SU-DHL-6 (cell line): ENCODE measurements at regions not wholly inside any gene's neighbourhood (a gene's known extent, or its start where the extent isn't known, plus 50 kb on each side); places are given as distances from the start of the nearest gene placed in this dataset.

Experiments
- H2AFZ ChIP-seq: fragments of 200-600 bp; sonication (generic); 2 replicates; pipeline ENCODE4 v1.6.1; 2014; ENCODE audit warnings: low read depth, mild to moderate bottlenecking, moderate library complexity, mixed read lengths, antibody characterized with exemption, low read length; ENCODE audit not compliant: severe bottlenecking
- H3F3A ChIP-seq: fragments of 200-600 bp; shearing (Covaris generic); 2 replicates; pipeline ENCODE4 v1.6.0; 2016; ENCODE audit warnings: antibody characterized with exemption, mild to moderate bottlenecking; ENCODE audit not compliant: insufficient read depth
- H3K27ac ChIP-seq: fragments of 200-600 bp; sonication (generic); 2 replicates; pipeline ENCODE4 v1.5.1; 2016; ENCODE audit warnings: low read depth, mild to moderate bottlenecking, low read length, moderate library complexity, mixed read lengths
- H3K27me3 ChIP-seq: fragments of 200-600 bp; sonication (generic), shearing (Covaris generic); 2 replicates; pipeline ENCODE4 v1.6.0; 2014; ENCODE audit warnings: mild to moderate bottlenecking, low read length
- H3K36me3 ChIP-seq: fragments of 200-600 bp; sonication (generic); 2 replicates; pipeline ENCODE4 v1.6.1; 2014; ENCODE audit warnings: mild to moderate bottlenecking, low read length, mixed read lengths
- H3K4me2 ChIP-seq: fragments of 300-600, 200-600 bp; shearing (Covaris generic), sonication (generic); 2 replicates; pipeline ENCODE4 v1.6.0; 2014; ENCODE audit warnings: low read length, low read depth, mild to moderate bottlenecking; ENCODE audit not compliant: poor library complexity, severe bottlenecking
- H3K4me3 ChIP-seq: fragments of 200-600 bp; sonication (generic); 2 replicates; pipeline ENCODE4 v1.5.1; 2014; ENCODE audit warnings: antibody characterized with exemption, low read length, mild to moderate bottlenecking, mixed read lengths; ENCODE audit not compliant: insufficient read depth, poor library complexity, severe bottlenecking
- H3K79me2 ChIP-seq: fragments of 200-600 bp; sonication (generic); 2 replicates; pipeline ENCODE4 v1.6.1; 2014; ENCODE audit warnings: mild to moderate bottlenecking, low read length, moderate library complexity; ENCODE audit not compliant: insufficient read depth
- H3K9ac ChIP-seq: fragments of 200-600 bp; sonication (generic); 2 replicates; pipeline ENCODE4 v1.7.0; 2014; ENCODE audit warnings: mild to moderate bottlenecking, low read length
- H3K9me2 ChIP-seq: fragments of 200-600 bp; sonication (generic); replicated peaks from 2 replicates; pipeline ENCODE4 v1.6.1; 2014; ENCODE audit warnings: low read length; ENCODE audit not compliant: insufficient read depth
- H3K9me3 ChIP-seq: fragments of 200-600 bp; sonication (generic); 2 replicates; pipeline ENCODE4 v1.6.1; 2014; ENCODE audit warnings: low read length, mixed read lengths; ENCODE audit not compliant: insufficient read depth
- H4K20me1 ChIP-seq: fragments of 200-600 bp; sonication (generic); 2 replicates; pipeline ENCODE4 v1.6.1; 2014; ENCODE audit warnings: low read depth, mild to moderate bottlenecking, antibody characterized with exemption, low read length, moderate library complexity, mixed read lengths
- CTCF ChIP-seq: fragments of 200-600 bp; sonication (generic); IDR thresholded peaks from one replicate; pipeline ENCODE4 v1.5.1; 2017; ENCODE audit warnings: antibody characterized with exemption, mild to moderate bottlenecking, low read length, moderate library complexity; ENCODE audit not compliant: insufficient read depth, poor library complexity, severe bottlenecking
- EZH2phosphoT487 ChIP-seq: fragments of 200-600 bp; sonication (generic), shearing (Covaris generic); conservative IDR thresholded peaks from 2 replicates; pipeline ENCODE4 v1.6.1; 2018; ENCODE audit warnings: mild to moderate bottlenecking, antibody characterized with exemption, low read length, moderate library complexity, mixed read lengths

GRCh38 chr1:182278144-182279054 lies 113.2 kb downstream of the GLUL start:
- no peaks in the 10 kb centered on the region for H3K9me2 ChIP-seq
- H3K36me3 ChIP-seq = no peaks in the 10 kb centered on the region
- no peaks in the 10 kb centered on the region for H3F3A ChIP-seq
- TF ChIP-seq EZH2phosphoT487 = no peak
- TF ChIP-seq CTCF = no peak
- no peak overlapping the region for H3K4me3 ChIP-seq
- no peaks in the 10 kb centered on the region for H3K9me3 ChIP-seq
- H3K4me2 ChIP-seq = no peak overlapping the region
- no peak overlapping the region for H3K27ac ChIP-seq
- H3K9ac ChIP-seq = no peak overlapping the region
- H3K27me3 ChIP-seq = no peaks in the 10 kb centered on the region
- no peak overlapping the region for H2AFZ ChIP-seq
- no peaks in the 10 kb centered on the region for H4K20me1 ChIP-seq
- H3K79me2 ChIP-seq = no peaks in the 10 kb centered on the region

GRCh38 chr1:182275271-182275670 lies 116.3 kb downstream of the GLUL start:
- no peak overlapping the region for H3K27ac ChIP-seq
- no peaks in the 10 kb centered on the region for H3K9me3 ChIP-seq
- no peaks in the 10 kb centered on the region for H3K9me2 ChIP-seq
- no peaks in the 10 kb centered on the region for H3F3A ChIP-seq
- H3K4me2 ChIP-seq = no peak overlapping the region
- TF ChIP-seq EZH2phosphoT487 (no peak), CTCF (no peak)
- no peak overlapping the region for H2AFZ ChIP-seq
- H3K36me3 ChIP-seq = no peaks in the 10 kb centered on the region
- H3K9ac ChIP-seq = no peak overlapping the region
- no peaks in the 10 kb centered on the region for H4K20me1 ChIP-seq
- no peak overlapping the region for H3K4me3 ChIP-seq
- no peaks in the 10 kb centered on the region for H3K27me3 ChIP-seq
- H3K79me2 ChIP-seq = no peaks in the 10 kb centered on the region

GRCh38 chr1:182274618-182275017 lies 117.0 kb downstream of the GLUL start:
- H3K79me2 ChIP-seq = no peaks in the 10 kb centered on the region
- H3K9me3 ChIP-seq = no peaks in the 10 kb centered on the region
- no peaks in the 10 kb centered on the region for H3K27me3 ChIP-seq
- no peak overlapping the region for H2AFZ ChIP-seq
- no peak overlapping the region for H3K9ac ChIP-seq
- TF ChIP-seq CTCF = no peak
- TF ChIP-seq EZH2phosphoT487 = no peak
- no peaks in the 10 kb centered on the region for H3F3A ChIP-seq
- H3K4me2 ChIP-seq = no peak overlapping the region
- no peaks in the 10 kb centered on the region for H3K9me2 ChIP-seq
- no peaks in the 10 kb centered on the region for H4K20me1 ChIP-seq
- H3K36me3 ChIP-seq = no peaks in the 10 kb centered on the region
- H3K4me3 ChIP-seq = no peak overlapping the region
- H3K27ac ChIP-seq = no peak overlapping the region
